ENCODE measurements at regions not wholly inside any gene's neighbourhood (a gene's known extent, or its start where the extent isn't known, plus 50 kb on each side); places are given as distances from the start of the nearest gene placed in this dataset.
"Not testable (repeated sequence)": the region's sequence is repeated elsewhere in the genome, so short reads cannot be mapped to it uniquely, and the experiment has no call there.

- H3K4me3 Mint-ChIP-seq, result no peak overlapping the region
- no peaks in the 10 kb centered on the region for H3K27me3 Mint-ChIP-seq (ENCODE audit: low read depth)
- peaks cover 3% of the 10 kb centered on the region for H3K9me3 Mint-ChIP-seq
- no peaks in the 10 kb centered on the region for H3K36me3 Mint-ChIP-seq (ENCODE audit: low read depth)
- no peak for TF ChIP-seq CTCF (conservative IDR thresholded peaks at IDR 0.05)
- no peak overlapping the region for H3K27ac Mint-ChIP-seq (ENCODE audit: unreplicated experiment)
- no peak for DNase-seq (ENCODE audit: low read depth, low spot score)
- H3K4me1 Mint-ChIP-seq, result no peaks in the 10 kb centered on the region
Observed at GRCh38 chr11:95414217-95414616, 183.2 kb upstream of the SESN3 start.

- peaks cover 5% of the 10 kb centered on the region for H3K9me3 Mint-ChIP-seq
- no peak for DNase-seq (ENCODE audit: low read depth, low spot score)
Observed at GRCh38 chr11:95413761-95414160, 182.8 kb upstream of the SESN3 start.

GRCh38 chr11:95413021-95413420 lies 182.0 kb upstream of the SESN3 start:
- Mint-ChIP-seq H3K4me3 (no peak overlapping the region), H3K36me3 (ENCODE audit: low read depth) (no peaks in the 10 kb centered on the region), H3K4me1 (no peaks in the 10 kb centered on the region), H3K9me3 (peaks cover 5% of the 10 kb centered on the region), H3K27ac (ENCODE audit: unreplicated experiment) (no peak overlapping the region), H3K27me3 (ENCODE audit: low read depth) (no peaks in the 10 kb centered on the region)
- TF ChIP-seq CTCF (conservative IDR thresholded peaks at IDR 0.05), result no peak
- no peak for DNase-seq (ENCODE audit: low read depth, low spot score)

More at GRCh38 chr11:95413761-95414160, 182.8 kb upstream of the SESN3 start:
- no peak overlapping the region for H3K4me3 Mint-ChIP-seq
- no peak overlapping the region for H3K27ac Mint-ChIP-seq (ENCODE audit: unreplicated experiment)
- TF ChIP-seq CTCF (conservative IDR thresholded peaks at IDR 0.05), result no peak
- H3K36me3 Mint-ChIP-seq (ENCODE audit: low read depth), result no peaks in the 10 kb centered on the region
- H3K27me3 Mint-ChIP-seq (ENCODE audit: low read depth), result no peaks in the 10 kb centered on the region
- no peaks in the 10 kb centered on the region for H3K4me1 Mint-ChIP-seq

- DNase-seq (ENCODE audit: low read depth, low spot score), result no peak
- no peak for TF ChIP-seq CTCF (conservative IDR thresholded peaks at IDR 0.05)
- no peak overlapping the region for H3K4me3 Mint-ChIP-seq
- no peaks in the 10 kb centered on the region for H3K27me3 Mint-ChIP-seq (ENCODE audit: low read depth)
- H3K4me1 Mint-ChIP-seq, result no peaks in the 10 kb centered on the region
- H3K9me3 Mint-ChIP-seq, result peaks cover 9% of the 10 kb centered on the region
- no peaks in the 10 kb centered on the region for H3K36me3 Mint-ChIP-seq (ENCODE audit: low read depth)
- no peak overlapping the region for H3K27ac Mint-ChIP-seq (ENCODE audit: unreplicated experiment)
Observed at GRCh38 chr11:95412074-95412473, 181.1 kb upstream of the SESN3 start.

- H3K27me3 Mint-ChIP-seq (ENCODE audit: low read depth); H3K9me3 Mint-ChIP-seq; H3K27ac Mint-ChIP-seq (ENCODE audit: unreplicated experiment); DNase-seq (ENCODE audit: low read depth, low spot score); H3K4me1 Mint-ChIP-seq; H3K36me3 Mint-ChIP-seq (ENCODE audit: low read depth); H3K4me3 Mint-ChIP-seq: not testable (repeated sequence)
Observed at GRCh38 chr11:95410707-95411106, 179.7 kb upstream of the SESN3 start.

- Mint-ChIP-seq H3K9me3 (peaks cover 21% of the 10 kb centered on the region), H3K4me3 (no peak overlapping the region), H3K36me3 (ENCODE audit: low read depth) (peaks cover 5% of the 10 kb centered on the region), H3K27ac (ENCODE audit: unreplicated experiment) (no peak overlapping the region), H3K4me1 (no peaks in the 10 kb centered on the region), H3K27me3 (ENCODE audit: low read depth) (no peaks in the 10 kb centered on the region)
- DNase-seq (ENCODE audit: low read depth, low spot score), result no peak
- no peak for TF ChIP-seq CTCF (conservative IDR thresholded peaks at IDR 0.05)
Observed at GRCh38 chr11:95406271-95406670, 175.3 kb upstream of the SESN3 start.
